SJSA1 (cell line): ENCODE measurements at regions not wholly inside any gene's neighbourhood (a gene's known extent, or its start where the extent isn't known, plus 50 kb on each side); places are given as distances from the start of the nearest gene placed in this dataset.

Experiments
- DNase-seq, 2 experiments: peaks; one replicate each; pipeline ENCODE4 v3.0.0-alpha.2; 2015 to 2020; ENCODE audit warnings: low spot score in 2 of 2, low read depth in 1 of 2
- H3K27ac ChIP-seq: fragments of 250-450 bp; sonication (Bioruptor Pico); 2 replicates; pipeline ENCODE4 v1.5.1; 2020; ENCODE audit warnings: mild to moderate bottlenecking, moderate library complexity
- H3K27me3 ChIP-seq: fragments of 250-450 bp; sonication (Bioruptor Pico); replicated peaks from 2 replicates; pipeline ENCODE4 v1.5.1; 2020; ENCODE audit warnings: mild to moderate bottlenecking, moderate library complexity
- H3K36me3 ChIP-seq: fragments of 250-450 bp; sonication (Bioruptor Pico); 2 replicates; pipeline ENCODE4 v1.5.1; 2020; ENCODE audit warnings: mild to moderate bottlenecking
- H3K4me1 ChIP-seq: fragments of 250-450 bp; sonication (Bioruptor Pico); replicated peaks from 2 replicates; pipeline ENCODE4 v1.6.1; 2021; ENCODE audit warnings: mild to moderate bottlenecking
- H3K4me3 ChIP-seq: fragments of 250-450 bp; sonication (Bioruptor Pico); 2 replicates; pipeline ENCODE4 v1.5.1; 2020; ENCODE audit warnings: mild to moderate bottlenecking
- H3K9me3 ChIP-seq: fragments of 250-450 bp; sonication (Bioruptor Pico); replicated peaks from 2 replicates; pipeline ENCODE4 v1.5.1; 2020; ENCODE audit warnings: mild to moderate bottlenecking

GRCh38 chr5:89411891-89412290 is 528.9 kb upstream of the MEF2C start:
- no peak for DNase-seq
- Histone ChIP-seq H3K4me1 (no peaks in the 10 kb centered on the region), H3K36me3 (no peaks in the 10 kb centered on the region), H3K27ac (no peak overlapping the region), H3K27me3 (no peaks in the 10 kb centered on the region), H3K9me3 (no peaks in the 10 kb centered on the region), H3K4me3 (no peak overlapping the region)

- Histone ChIP-seq H3K4me3 (no peak overlapping the region), H3K9me3 (no peaks in the 10 kb centered on the region), H3K36me3 (no peaks in the 10 kb centered on the region), H3K27me3 (no peaks in the 10 kb centered on the region), H3K27ac (no peak overlapping the region), H3K4me1 (no peaks in the 10 kb centered on the region)
- DNase-seq, result no peak
These were observed 524.1 kb upstream of the MEF2C start for GRCh38 chr5:89407054-89407453.

GRCh38 chr5:89401659-89402058 is 518.7 kb upstream of the MEF2C start:
- Histone ChIP-seq H3K27me3 (no peaks in the 10 kb centered on the region), H3K9me3 (no peaks in the 10 kb centered on the region), H3K4me3 (no peak overlapping the region), H3K36me3 (no peaks in the 10 kb centered on the region), H3K4me1 (0 out of 2 replicates have a peak, but pooled peaks cover 4% of the 10 kb centered on the region), H3K27ac (no peak overlapping the region)
- DNase-seq, result no peak

- DNase-seq, result no peak
- Histone ChIP-seq H3K27me3 (no peaks in the 10 kb centered on the region), H3K9me3 (no peaks in the 10 kb centered on the region), H3K27ac (no peak overlapping the region), H3K4me3 (no peak overlapping the region), H3K4me1 (0 out of 2 replicates have a peak, but pooled peaks cover 10% of the 10 kb centered on the region), H3K36me3 (no peaks in the 10 kb centered on the region)
These were observed 518.0 kb upstream of the MEF2C start for GRCh38 chr5:89401012-89401411.

GRCh38 chr5:89399548-89399947 is 516.6 kb upstream of the MEF2C start:
- no peak overlapping the region for H3K4me3 ChIP-seq
- no peak for DNase-seq
- H3K27me3 ChIP-seq, result no peaks in the 10 kb centered on the region
- no peaks in the 10 kb centered on the region for H3K9me3 ChIP-seq
- H3K4me1 ChIP-seq, result 0 out of 2 replicates have a peak, but pooled peaks cover 10% of the 10 kb centered on the region
- no peak overlapping the region for H3K27ac ChIP-seq
- no peaks in the 10 kb centered on the region for H3K36me3 ChIP-seq

GRCh38 chr5:89397096-89397495 is 514.1 kb upstream of the MEF2C start:
- no peak overlapping the region for H3K27ac ChIP-seq
- H3K9me3 ChIP-seq, result no peaks in the 10 kb centered on the region
- H3K4me3 ChIP-seq, result no peak overlapping the region
- no peaks in the 10 kb centered on the region for H3K36me3 ChIP-seq
- DNase-seq, result no peak
- H3K27me3 ChIP-seq, result no peaks in the 10 kb centered on the region
- 0 out of 2 replicates have a peak, but pooled peaks cover 10% of the 10 kb centered on the region for H3K4me1 ChIP-seq

- H3K9me3 ChIP-seq, result no peaks in the 10 kb centered on the region
- H3K36me3 ChIP-seq, result no peaks in the 10 kb centered on the region
- 0 out of 2 replicates have a peak, but pooled peaks cover 10% of the 10 kb centered on the region for H3K4me1 ChIP-seq
- H3K27ac ChIP-seq, result no peak overlapping the region
- peak in 1 of 2 experiments; percentile 15 for DNase-seq
- no peaks in the 10 kb centered on the region for H3K27me3 ChIP-seq
- no peak overlapping the region for H3K4me3 ChIP-seq
These were observed 513.4 kb upstream of the MEF2C start for GRCh38 chr5:89396278-89396954.

- Histone ChIP-seq H3K27ac (no peak overlapping the region), H3K4me1 (0 out of 2 replicates have a peak, but pooled peaks cover 10% of the 10 kb centered on the region), H3K4me3 (no peak overlapping the region), H3K36me3 (no peaks in the 10 kb centered on the region), H3K27me3 (no peaks in the 10 kb centered on the region), H3K9me3 (no peaks in the 10 kb centered on the region)
- no peak for DNase-seq
These were observed 512.1 kb upstream of the MEF2C start for GRCh38 chr5:89395111-89395510.

- H3K4me1 ChIP-seq, result no peaks in the 10 kb centered on the region
- H3K4me3 ChIP-seq, result no peak overlapping the region
- no peaks in the 10 kb centered on the region for H3K36me3 ChIP-seq
- no peak overlapping the region for H3K27ac ChIP-seq
- H3K9me3 ChIP-seq, result no peaks in the 10 kb centered on the region
- H3K27me3 ChIP-seq, result no peaks in the 10 kb centered on the region
- DNase-seq, result no peak
These were observed 505.9 kb upstream of the MEF2C start for GRCh38 chr5:89388872-89389271.

- H3K4me1 ChIP-seq, result no peaks in the 10 kb centered on the region
- no peaks in the 10 kb centered on the region for H3K9me3 ChIP-seq
- H3K36me3 ChIP-seq, result no peaks in the 10 kb centered on the region
- no peaks in the 10 kb centered on the region for H3K27me3 ChIP-seq
- no peak overlapping the region for H3K4me3 ChIP-seq
- H3K27ac ChIP-seq, result no peak overlapping the region
- DNase-seq, result no peak
These were observed 501.4 kb upstream of the MEF2C start for GRCh38 chr5:89384391-89384790.

GRCh38 chr5:89380635-89381034 is 497.7 kb upstream of the MEF2C start:
- Histone ChIP-seq H3K4me1 (no peaks in the 10 kb centered on the region), H3K27me3 (no peaks in the 10 kb centered on the region), H3K4me3 (no peak overlapping the region), H3K9me3 (no peaks in the 10 kb centered on the region), H3K27ac (no peak overlapping the region), H3K36me3 (no peaks in the 10 kb centered on the region)
- DNase-seq, result no peak

GRCh38 chr5:89377767-89378455 is 494.9 kb upstream of the MEF2C start:
- Histone ChIP-seq H3K9me3 (no peaks in the 10 kb centered on the region), H3K27me3 (no peaks in the 10 kb centered on the region), H3K27ac (no peak overlapping the region), H3K4me1 (peaks cover 18% of the 10 kb centered on the region), H3K4me3 (no peak overlapping the region), H3K36me3 (no peaks in the 10 kb centered on the region)
- no peak for DNase-seq

- Histone ChIP-seq H3K4me1 (peaks cover 31% of the 10 kb centered on the region), H3K4me3 (no peak overlapping the region), H3K36me3 (no peaks in the 10 kb centered on the region), H3K27me3 (no peaks in the 10 kb centered on the region), H3K9me3 (no peaks in the 10 kb centered on the region), H3K27ac (no peak overlapping the region)
- DNase-seq, result no peak
These were observed 492.0 kb upstream of the MEF2C start for GRCh38 chr5:89374818-89375521.
